K562 (cell line): ENCODE measurements at regions not wholly inside any gene's neighbourhood (a gene's known extent, or its start where the extent isn't known, plus 50 kb on each side); places are given as distances from the start of the nearest gene placed in this dataset.

Experiments used
- CBX5 ChIP-seq: IDR thresholded peaks from 2 replicates; pipeline ENCODE4 v1.6.1; 2014; ENCODE audit warnings: low read depth, borderline replicate concordance
- CUX1 ChIP-seq: fragments of 200-800 bp; sonication (Bioruptor generic); IDR thresholded peaks from 2 replicates; pipeline ENCODE4 v1.6.1; 2016; ENCODE audit warnings: missing genetic modification characterization, missing compliant biosample characterization
- PPARD ChIP-seq: fragments of 250-450 bp; sonication (Bioruptor Pico); IDR thresholded peaks from 2 replicates; pipeline ENCODE4 v1.8.0; 2022; ENCODE audit warnings: inconsistent platforms, mild to moderate bottlenecking, moderate library complexity
- SAFB2 ChIP-seq: fragments of 200-400 bp; formaldehyde crosslinking; IDR thresholded peaks from 2 replicates; pipeline ENCODE4 v1.6.1; 2018; ENCODE audit warnings: borderline replicate concordance, low read length, low read depth, moderate library complexity; ENCODE audit not compliant: severe bottlenecking
- THRAP3 ChIP-seq: fragments of 450-650 bp; IDR thresholded peaks from 2 replicates; pipeline ENCODE4 v1.6.1; 2016; ENCODE audit warnings: mild to moderate bottlenecking, inconsistent platforms, borderline replicate concordance
- ZNF253 ChIP-seq: fragments of 250-450 bp; sonication (Bioruptor Pico); conservative IDR thresholded peaks from 2 replicates; pipeline ENCODE4 v1.6.1; 2021; ENCODE audit warnings: mild to moderate bottlenecking
- ZNF282 ChIP-seq: sonication (generic); formaldehyde crosslinking; IDR thresholded peaks from 2 replicates; pipeline ENCODE4 v1.8.1; 2023; ENCODE audit warnings: missing genetic modification reagents
- TF ChIP-seq, protein P1 (sequence below): sonication (generic); formaldehyde crosslinking; IDR thresholded peaks from 2 replicates; pipeline ENCODE4 v1.8.1; 2023; ENCODE audit warnings: missing genetic modification reagents, mild to moderate bottlenecking, borderline replicate concordance
- TF ChIP-seq, protein P2 (sequence below), 2 experiments: fragments of 450-650 bp; IDR thresholded peaks; 2 replicates each; pipeline ENCODE4 v1.6.1; 2016; ENCODE audit warnings: mild to moderate bottlenecking in 2 of 2, borderline replicate concordance in 1 of 2, low read depth in 1 of 2, moderate library complexity in 1 of 2

DNA sequence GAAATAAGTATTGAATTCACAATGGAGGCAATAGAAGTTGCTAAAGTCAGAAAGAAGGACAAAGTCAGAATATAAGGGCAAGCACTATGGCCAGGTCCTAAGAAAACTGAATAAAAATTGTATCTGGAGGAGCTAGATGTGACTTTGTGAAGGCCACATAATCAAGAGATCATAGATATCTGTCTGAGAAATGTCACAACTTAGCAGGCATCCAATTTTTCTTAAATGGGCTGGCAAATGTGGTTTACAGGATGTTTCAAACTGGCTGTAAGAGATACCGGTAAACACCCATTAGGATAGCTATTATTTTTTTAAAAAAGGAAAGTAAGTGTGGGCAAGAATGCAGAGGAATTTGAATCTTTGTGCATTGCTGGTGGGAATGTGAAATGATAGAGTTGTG lies 303.1 kb upstream of the CHORDC1 start (continued):
- TF ChIP-seq CUX1 (CRISPR knock-in tag), result no peak
- TF ChIP-seq ZNF282 (CRISPR knock-in tag), result no peak
- no peak for TF ChIP-seq THRAP3
- no peak for TF ChIP-seq CBX5
- TF ChIP-seq, protein P1, sequence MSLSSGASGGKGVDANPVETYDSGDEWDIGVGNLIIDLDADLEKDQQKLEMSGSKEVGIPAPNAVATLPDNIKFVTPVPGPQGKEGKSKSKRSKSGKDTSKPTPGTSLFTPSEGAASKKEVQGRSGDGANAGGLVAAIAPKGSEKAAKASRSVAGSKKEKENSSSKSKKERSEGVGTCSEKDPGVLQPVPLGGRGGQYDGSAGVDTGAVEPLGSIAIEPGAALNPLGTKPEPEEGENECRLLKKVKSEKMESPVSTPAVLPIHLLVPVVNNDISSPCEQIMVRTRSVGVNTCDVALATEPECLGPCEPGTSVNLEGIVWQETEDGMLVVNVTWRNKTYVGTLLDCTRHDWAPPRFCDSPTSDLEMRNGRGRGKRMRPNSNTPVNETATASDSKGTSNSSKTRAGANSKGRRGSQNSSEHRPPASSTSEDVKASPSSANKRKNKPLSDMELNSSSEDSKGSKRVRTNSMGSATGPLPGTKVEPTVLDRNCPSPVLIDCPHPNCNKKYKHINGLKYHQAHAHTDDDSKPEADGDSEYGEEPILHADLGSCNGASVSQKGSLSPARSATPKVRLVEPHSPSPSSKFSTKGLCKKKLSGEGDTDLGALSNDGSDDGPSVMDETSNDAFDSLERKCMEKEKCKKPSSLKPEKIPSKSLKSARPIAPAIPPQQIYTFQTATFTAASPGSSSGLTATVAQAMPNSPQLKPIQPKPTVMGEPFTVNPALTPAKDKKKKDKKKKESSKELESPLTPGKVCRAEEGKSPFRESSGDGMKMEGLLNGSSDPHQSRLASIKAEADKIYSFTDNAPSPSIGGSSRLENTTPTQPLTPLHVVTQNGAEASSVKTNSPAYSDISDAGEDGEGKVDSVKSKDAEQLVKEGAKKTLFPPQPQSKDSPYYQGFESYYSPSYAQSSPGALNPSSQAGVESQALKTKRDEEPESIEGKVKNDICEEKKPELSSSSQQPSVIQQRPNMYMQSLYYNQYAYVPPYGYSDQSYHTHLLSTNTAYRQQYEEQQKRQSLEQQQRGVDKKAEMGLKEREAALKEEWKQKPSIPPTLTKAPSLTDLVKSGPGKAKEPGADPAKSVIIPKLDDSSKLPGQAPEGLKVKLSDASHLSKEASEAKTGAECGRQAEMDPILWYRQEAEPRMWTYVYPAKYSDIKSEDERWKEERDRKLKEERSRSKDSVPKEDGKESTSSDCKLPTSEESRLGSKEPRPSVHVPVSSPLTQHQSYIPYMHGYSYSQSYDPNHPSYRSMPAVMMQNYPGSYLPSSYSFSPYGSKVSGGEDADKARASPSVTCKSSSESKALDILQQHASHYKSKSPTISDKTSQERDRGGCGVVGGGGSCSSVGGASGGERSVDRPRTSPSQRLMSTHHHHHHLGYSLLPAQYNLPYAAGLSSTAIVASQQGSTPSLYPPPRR, result no peak
- no peak for TF ChIP-seq ZNF253 (CRISPR knock-in tag)
- no peak for TF ChIP-seq SAFB2
- TF ChIP-seq, protein P2, sequence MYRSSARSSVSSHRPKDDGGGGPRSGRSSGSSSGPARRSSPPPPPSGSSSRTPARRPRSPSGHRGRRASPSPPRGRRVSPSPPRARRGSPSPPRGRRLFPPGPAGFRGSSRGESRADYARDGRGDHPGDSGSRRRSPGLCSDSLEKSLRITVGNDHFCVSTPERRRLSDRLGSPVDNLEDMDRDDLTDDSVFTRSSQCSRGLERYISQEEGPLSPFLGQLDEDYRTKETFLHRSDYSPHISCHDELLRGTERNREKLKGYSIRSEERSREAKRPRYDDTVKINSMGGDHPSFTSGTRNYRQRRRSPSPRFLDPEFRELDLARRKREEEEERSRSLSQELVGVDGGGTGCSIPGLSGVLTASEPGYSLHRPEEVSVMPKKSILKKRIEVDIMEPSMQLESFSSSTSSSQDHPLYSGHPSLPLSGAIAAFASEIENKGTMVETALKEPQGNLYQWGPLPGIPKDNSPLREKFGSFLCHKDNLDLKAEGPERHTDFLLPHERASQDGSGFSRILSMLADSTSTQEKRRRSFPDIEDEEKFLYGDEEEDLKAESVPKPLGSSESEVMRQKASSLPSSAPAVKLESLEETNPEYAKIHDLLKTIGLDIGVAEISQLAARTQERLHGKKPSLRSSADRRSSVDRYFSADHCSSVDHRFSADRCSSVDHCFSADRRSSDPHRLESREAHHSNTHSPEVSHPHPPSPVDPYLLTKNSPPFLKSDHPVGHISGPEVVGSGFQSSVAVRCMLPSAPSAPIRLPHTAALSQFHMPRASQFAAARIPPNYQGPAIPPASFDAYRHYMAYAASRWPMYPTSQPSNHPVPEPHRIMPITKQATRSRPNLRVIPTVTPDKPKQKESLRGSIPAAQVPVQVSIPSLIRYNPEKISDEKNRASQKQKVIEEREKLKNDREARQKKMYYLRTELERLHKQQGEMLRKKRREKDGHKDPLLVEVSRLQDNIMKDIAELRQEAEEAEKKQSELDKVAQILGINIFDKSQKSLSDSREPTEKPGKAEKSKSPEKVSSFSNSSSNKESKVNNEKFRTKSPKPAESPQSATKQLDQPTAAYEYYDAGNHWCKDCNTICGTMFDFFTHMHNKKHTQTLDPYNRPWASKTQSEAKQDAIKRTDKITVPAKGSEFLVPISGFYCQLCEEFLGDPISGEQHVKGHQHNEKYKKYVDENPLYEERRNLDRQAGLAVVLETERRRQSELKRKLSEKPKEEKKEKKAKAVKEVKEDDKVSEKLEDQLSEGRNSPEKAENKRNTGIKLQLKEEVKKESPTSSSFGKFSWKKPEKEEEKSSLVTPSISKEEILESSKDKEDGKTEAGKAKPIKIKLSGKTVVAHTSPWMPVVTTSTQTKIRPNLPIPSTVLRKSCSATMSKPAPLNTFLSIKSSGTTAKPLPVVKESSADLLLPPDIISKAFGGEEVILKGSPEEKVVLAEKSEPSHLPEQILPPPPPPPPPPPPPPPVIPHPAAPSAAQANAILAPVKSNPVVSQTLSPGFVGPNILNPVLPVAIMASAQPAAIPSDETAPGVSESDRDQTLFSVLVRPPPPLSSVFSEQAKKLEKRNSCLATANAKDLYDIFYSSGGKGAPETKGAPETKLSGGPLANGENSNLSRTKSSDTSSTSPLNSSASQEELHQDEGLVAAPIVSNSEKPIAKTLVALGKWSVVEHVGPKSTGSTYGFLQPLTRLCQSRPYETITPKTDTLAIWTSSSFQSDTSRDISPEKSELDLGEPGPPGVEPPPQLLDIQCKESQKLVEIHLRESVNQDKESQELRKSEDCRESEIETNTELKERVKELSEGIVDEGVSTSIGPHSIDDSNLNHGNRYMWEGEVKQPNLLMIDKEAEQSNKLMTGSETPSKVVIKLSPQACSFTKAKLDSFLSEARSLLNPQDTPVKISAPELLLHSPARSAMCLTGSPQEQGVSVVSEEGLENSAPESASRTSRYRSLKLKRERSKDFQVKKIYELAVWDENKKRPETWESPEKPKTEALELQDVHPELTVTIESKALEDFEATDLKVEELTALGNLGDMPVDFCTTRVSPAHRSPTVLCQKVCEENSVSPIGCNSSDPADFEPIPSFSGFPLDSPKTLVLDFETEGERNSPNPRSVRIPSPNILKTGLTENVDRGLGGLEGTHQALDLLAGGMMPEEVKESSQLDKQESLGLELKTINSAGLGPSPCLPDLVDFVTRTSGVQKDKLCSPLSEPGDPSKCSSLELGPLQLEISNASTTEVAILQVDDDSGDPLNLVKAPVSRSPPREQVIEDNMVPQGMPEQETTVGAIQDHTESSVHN (IDR thresholded peaks at IDR 0.05; ENCODE audit: borderline replicate concordance in 1 of 2, low read depth in 1 of 2), result no peak
- no peak for TF ChIP-seq PPARD
